IMR-90 (cell line): ENCODE measurements at regions not wholly inside any gene's neighbourhood (a gene's known extent, or its start where the extent isn't known, plus 50 kb on each side); places are given as distances from the start of the nearest gene placed in this dataset.

Experiments
- ATAC-seq: fragments of 200-7000 bp; cut with Tn5 transposase; 2 replicates; pipeline ENCODE4 v1.9.1; 2020; ENCODE audit warnings: low read depth, mild to moderate bottlenecking, moderate library complexity
- BruUV-seq: library from RNA; stranded (reverse); fragments of 400-500 nt; replicated peaks from 2 replicates; lab custom pipeline; 2021; lab: Mats Ljungman, UMichigan
- CTCF ChIA-PET: fragments of 300-600 bp; formaldehyde crosslinking; extraction: SDS; loops from one replicate; lab custom pipeline; 2021; ENCODE audit warnings: antibody characterized with exemption; lab: Yijun Ruan, JAX
- POLR2A ChIA-PET: fragments of 300-600 bp; sonication (Branson Sonifier 250); formaldehyde crosslinking; loops from one replicate; lab custom pipeline; 2022; ENCODE audit warnings: antibody characterized with exemption; ENCODE audit not compliant: unreplicated experiment; lab: Charles Lee
- DNase-seq: peaks from one replicate; pipeline ENCODE4 v3.0.0; 2013
- H2AFZ ChIP-seq: replicated peaks from 2 replicates; pipeline ENCODE3; 2013; ENCODE audit warnings: low read length, mild to moderate bottlenecking; ENCODE audit not compliant: poor library complexity
- H2AK5ac ChIP-seq: 2 replicates; pipeline ENCODE4 v1.6.1; 2013; ENCODE audit warnings: low read depth, low read length, inconsistent platforms
- H2AK9ac ChIP-seq: replicated peaks from 2 replicates; pipeline ENCODE3; 2013; ENCODE audit warnings: mild to moderate bottlenecking, low read depth, low read length, moderate library complexity; ENCODE audit not compliant: poor library complexity
- H2BK120ac ChIP-seq: 2 replicates; pipeline ENCODE4 v1.6.1; 2013; ENCODE audit warnings: low read depth, low read length, inconsistent platforms
- H2BK15ac ChIP-seq: 3 replicates; pipeline ENCODE4 v1.6.1; 2013; ENCODE audit warnings: low read depth, low read length, inconsistent platforms
- H2BK20ac ChIP-seq: 2 replicates; pipeline ENCODE4 v1.6.1; 2013; ENCODE audit warnings: low read depth, mild to moderate bottlenecking, inconsistent platforms, low read length, moderate library complexity
- H2BK5ac ChIP-seq: 2 replicates; pipeline ENCODE4 v1.6.1; 2013; ENCODE audit warnings: mild to moderate bottlenecking, low read depth, low read length, inconsistent platforms; ENCODE audit not compliant: poor library complexity, severe bottlenecking
- H3K14ac ChIP-seq: replicated peaks from 2 replicates; pipeline ENCODE4 v1.6.1; 2013; ENCODE audit warnings: low read depth, low read length, inconsistent platforms
- H3K18ac ChIP-seq: 2 replicates; pipeline ENCODE4 v1.6.1; 2013; ENCODE audit warnings: low read depth, low read length, control low read depth
- H3K23ac ChIP-seq: 2 replicates; pipeline ENCODE4 v1.6.1; 2013; ENCODE audit warnings: low read depth, low read length, inconsistent platforms
- H3K27ac ChIP-seq: 2 replicates; pipeline ENCODE4 v1.5.1; 2013; ENCODE audit warnings: mild to moderate bottlenecking, control low read depth, low read length; ENCODE audit not compliant: insufficient read depth
- H3K27me3 ChIP-seq: 2 replicates; pipeline ENCODE4 v1.6.1; 2013; ENCODE audit warnings: low read length; ENCODE audit not compliant: control insufficient read depth, insufficient read depth
- H3K36me3 ChIP-seq: 2 replicates; pipeline ENCODE4 v1.6.1; 2013; ENCODE audit warnings: low read length, mixed read lengths; ENCODE audit not compliant: control insufficient read depth, insufficient read depth
- H3K4ac ChIP-seq: 2 replicates; pipeline ENCODE4 v1.6.1; 2013; ENCODE audit warnings: low read depth, low read length, inconsistent platforms
- H3K4me1 ChIP-seq: 2 replicates; pipeline ENCODE4 v1.6.1; 2013; ENCODE audit warnings: low read length, mixed read lengths; ENCODE audit not compliant: control insufficient read depth, insufficient read depth
- H3K4me2 ChIP-seq: 2 replicates; pipeline ENCODE4 v1.6.1; 2013; ENCODE audit warnings: low read depth, mild to moderate bottlenecking, control low read depth, low read length, moderate library complexity
- H3K4me3 ChIP-seq: 2 replicates; pipeline ENCODE4 v1.5.1; 2013; ENCODE audit warnings: low read depth, mild to moderate bottlenecking, control low read depth, low read length, moderate library complexity; ENCODE audit not compliant: insufficient read depth
- H3K56ac ChIP-seq: 2 replicates; pipeline ENCODE4 v1.6.1; 2013; ENCODE audit warnings: low read length, inconsistent platforms; ENCODE audit not compliant: insufficient read depth; ENCODE audit errors: extremely low read depth
- H3K79me1 ChIP-seq, 2 experiments: 2 replicates each; pipeline ENCODE4 v1.6.1; 2013; ENCODE audit warnings: low read length in 2 of 2, inconsistent platforms in 1 of 2, low read depth in 1 of 2
- H3K9ac ChIP-seq: 2 replicates; pipeline ENCODE4 v1.6.1; 2013; ENCODE audit warnings: low read depth, low read length, control low read depth
- H3K9me1 ChIP-seq: 2 replicates; pipeline ENCODE4 v1.6.1; 2013; ENCODE audit warnings: low read length, inconsistent platforms; ENCODE audit not compliant: insufficient read depth
- H3K9me3 ChIP-seq: 2 replicates; pipeline ENCODE4 v1.6.1; 2013; ENCODE audit warnings: low read length; ENCODE audit not compliant: control insufficient read depth, insufficient read depth
- H4K20me1 ChIP-seq: 2 replicates; pipeline ENCODE4 v1.6.1; 2013; ENCODE audit warnings: low read length, inconsistent platforms; ENCODE audit not compliant: insufficient read depth
- H4K5ac ChIP-seq: 2 replicates; pipeline ENCODE4 v1.6.1; 2013; ENCODE audit warnings: mild to moderate bottlenecking, low read depth, low read length, control low read depth
- H4K8ac ChIP-seq, 2 experiments: 2 replicates each; pipeline ENCODE4 v1.6.1; 2013; ENCODE audit warnings: low read depth in 2 of 2, low read length in 2 of 2, control low read depth in 1 of 2, inconsistent platforms in 1 of 2
- H4K91ac ChIP-seq: 2 replicates; pipeline ENCODE4 v1.6.1; 2013; ENCODE audit warnings: low read depth, low read length, inconsistent platforms; ENCODE audit not compliant: insufficient read depth
- BHLHE40 ChIP-seq: fragments of 150-350 bp; IDR thresholded peaks from 2 replicates; pipeline ENCODE4 v1.6.1; 2016; ENCODE audit warnings: mild to moderate bottlenecking, low read depth, low read length
- CEBPB ChIP-seq: IDR thresholded peaks from 2 replicates; pipeline ENCODE4 v1.6.1; 2012; ENCODE audit warnings: low read depth, low read length, improper control_type of control experiment
- FOS ChIP-seq: fragments of 150-350 bp; IDR thresholded peaks from 2 replicates; pipeline ENCODE4 v1.6.1; 2016; ENCODE audit warnings: low read depth, low read length
- POLR2A ChIP-seq: IDR thresholded peaks from 2 replicates; pipeline ENCODE4 v1.6.1; 2012; ENCODE audit warnings: mild to moderate bottlenecking, low read depth, low read length
- RCOR1 ChIP-seq: IDR thresholded peaks from 2 replicates; pipeline ENCODE4 v1.6.1; 2012; ENCODE audit warnings: mild to moderate bottlenecking, low read length, improper control_type of control experiment; ENCODE audit not compliant: insufficient replicate concordance
- SMC3 ChIP-seq: fragments of 150-350 bp; IDR thresholded peaks from 2 replicates; pipeline ENCODE4 v1.6.1; 2016; ENCODE audit warnings: low read depth, mild to moderate bottlenecking, antibody characterized with exemption, low read length, moderate library complexity
- WGBS, 2 experiments: methylation state at CpG; one replicate each; pipeline versions ENCODE4 v1.1.5 to v1.1.7; 2013; ENCODE audit warnings: missing lambda C conversion rate in 2 of 2; ENCODE audit not compliant: insufficient read length in 1 of 2; ENCODE audit errors: extremely low coverage in 2 of 2; 5-methylcytosine and 5-hydroxymethylcytosine counted together
- dilution Hi-C: fragments of 300-500 bp; cut with HindIII; formaldehyde crosslinking; loops from one replicate; pipeline ENCODE4 v1.14.3; 2018; ENCODE audit warnings: low sequenced_read_pairs; ENCODE audit not compliant: unreplicated experiment
- in situ Hi-C: fragments of 300-500 bp; cut with MboI; formaldehyde crosslinking; loops from 3 replicates; pipeline ENCODE4 v1.14.3; 2019; ENCODE audit warnings: low sequenced_read_pairs, inconsistent platforms, mixed read lengths
- intact Hi-C: fragments of 100-400 bp; cut with micrococcal nuclease; formaldehyde crosslinking; loops from 2 replicates; pipeline ENCODE4 v1.10.0; 2022
- TF ChIP-seq, protein P1 (sequence below): conservative IDR thresholded peaks from 2 replicates; pipeline ENCODE4 v1.5.1; 2012; ENCODE audit warnings: mild to moderate bottlenecking, low read depth, low read length, improper control_type of control experiment

- peaks cover 2% of the 10 kb centered on the region for H3K27me3 ChIP-seq
- no peaks in the 10 kb centered on the region for H3K36me3 ChIP-seq
- intact Hi-C loops (no loop called here), dilution Hi-C loops (no loop called here), in situ Hi-C loops (no loop called here)
- no peak overlapping the region for H3K56ac ChIP-seq
- H4K20me1 ChIP-seq = no peaks in the 10 kb centered on the region
- H3K9me1 ChIP-seq = peaks cover 4% of the 10 kb centered on the region; the same call in 1 of the 2 replicates
- H3K18ac ChIP-seq = no peak overlapping the region
- H4K91ac ChIP-seq = no peak overlapping the region
- ATAC-seq = no peak
- H4K5ac ChIP-seq = no peak overlapping the region
- no peak for DNase-seq
- H3K9me3 ChIP-seq = no peaks in the 10 kb centered on the region
- TF ChIP-seq CEBPB (no peak), RCOR1 (no peak), SMC3 (no peak), POLR2A (no peak), FOS (no peak), BHLHE40 (no peak)
- TF ChIP-seq, protein P1, sequence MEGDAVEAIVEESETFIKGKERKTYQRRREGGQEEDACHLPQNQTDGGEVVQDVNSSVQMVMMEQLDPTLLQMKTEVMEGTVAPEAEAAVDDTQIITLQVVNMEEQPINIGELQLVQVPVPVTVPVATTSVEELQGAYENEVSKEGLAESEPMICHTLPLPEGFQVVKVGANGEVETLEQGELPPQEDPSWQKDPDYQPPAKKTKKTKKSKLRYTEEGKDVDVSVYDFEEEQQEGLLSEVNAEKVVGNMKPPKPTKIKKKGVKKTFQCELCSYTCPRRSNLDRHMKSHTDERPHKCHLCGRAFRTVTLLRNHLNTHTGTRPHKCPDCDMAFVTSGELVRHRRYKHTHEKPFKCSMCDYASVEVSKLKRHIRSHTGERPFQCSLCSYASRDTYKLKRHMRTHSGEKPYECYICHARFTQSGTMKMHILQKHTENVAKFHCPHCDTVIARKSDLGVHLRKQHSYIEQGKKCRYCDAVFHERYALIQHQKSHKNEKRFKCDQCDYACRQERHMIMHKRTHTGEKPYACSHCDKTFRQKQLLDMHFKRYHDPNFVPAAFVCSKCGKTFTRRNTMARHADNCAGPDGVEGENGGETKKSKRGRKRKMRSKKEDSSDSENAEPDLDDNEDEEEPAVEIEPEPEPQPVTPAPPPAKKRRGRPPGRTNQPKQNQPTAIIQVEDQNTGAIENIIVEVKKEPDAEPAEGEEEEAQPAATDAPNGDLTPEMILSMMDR = no peak
- no peak overlapping the region for H2BK20ac ChIP-seq
- H2BK15ac ChIP-seq = no peak overlapping the region
- no TSS peak for BruUV-seq
- H3K27ac ChIP-seq = no peak overlapping the region
- no peak overlapping the region for H2BK120ac ChIP-seq
- ChIA-PET CTCF (no interaction called here), POLR2A (no interaction called here)
- H3K79me1 ChIP-seq = no peaks in the 10 kb centered on the region
- H2AFZ ChIP-seq = no peak overlapping the region
- no peak overlapping the region for H4K8ac ChIP-seq
- no peak overlapping the region for H2AK9ac ChIP-seq
- H3K4me3 ChIP-seq = no peak overlapping the region
- no peak overlapping the region for H2BK5ac ChIP-seq
- H3K9ac ChIP-seq = no peak overlapping the region
- H2AK5ac ChIP-seq = no peak overlapping the region
- H3K14ac ChIP-seq = no peak overlapping the region
- no peaks in the 10 kb centered on the region for H3K4me1 ChIP-seq
- H3K4ac ChIP-seq = no peak overlapping the region
- no peak overlapping the region for H3K23ac ChIP-seq
- WGBS, 2 experiments = no CpG with 5 or more reads among the region's 5 CpGs
- H3K4me2 ChIP-seq = no peak overlapping the region
Measured at GRCh38 chr3:10601857-10602230, 96.5 kb upstream of the ATP2B2 start.
